Fibroblast of lung (primary cell): ENCODE measurements at regions not wholly inside any gene's neighbourhood (a gene's known extent, or its start where the extent isn't known, plus 50 kb on each side); places are given as distances from the start of the nearest gene placed in this dataset.

Experiments used
- DNase-seq, 2 donors: peaks; one replicate each; pipeline versions ENCODE4 v3.0.0 to v3.0.0-alpha.2; 2010; ENCODE audit warnings: low read depth in 2 of 2
- H2AFZ ChIP-seq: 2 replicates; pipeline ENCODE4 v1.5.1; 2012; ENCODE audit warnings: low read length, control low read depth, inconsistent platforms
- H3K27ac ChIP-seq: 2 replicates; pipeline ENCODE4 v1.5.1; 2011; ENCODE audit warnings: low read length, control low read depth; ENCODE audit not compliant: insufficient read depth
- H3K27me3 ChIP-seq: 2 replicates; pipeline ENCODE4 v1.5.1; 2011; ENCODE audit warnings: mild to moderate bottlenecking, low read length; ENCODE audit not compliant: control insufficient read depth, insufficient read depth
- H3K36me3 ChIP-seq: 2 replicates; pipeline ENCODE4 v1.5.1; 2011; ENCODE audit warnings: low read length; ENCODE audit not compliant: control insufficient read depth, insufficient read depth
- H3K4me1 ChIP-seq: 2 replicates; pipeline ENCODE4 v1.5.1; 2011; ENCODE audit warnings: low read length; ENCODE audit not compliant: control insufficient read depth, insufficient read depth; ENCODE audit errors: extremely low read depth
- H3K4me2 ChIP-seq: 2 replicates; pipeline ENCODE4 v1.5.1; 2011; ENCODE audit warnings: low read length, control low read depth; ENCODE audit not compliant: insufficient read depth; ENCODE audit errors: extremely low read depth
- H3K4me3 ChIP-seq, 4 experiments: fragments of 200-600 bp in 1 of 4; sonication (generic) in 1 of 4; replicated peaks in 1 of 4; 2 replicates each; pipeline ENCODE4 v1.5.1; 2011 to 2016; ENCODE audit warnings: low read length in 4 of 4, low read depth in 3 of 4, mild to moderate bottlenecking in 3 of 4, control low read depth in 2 of 4, inconsistent platforms in 1 of 4, mixed read lengths in 1 of 4; ENCODE audit not compliant: insufficient read depth in 1 of 4; ENCODE audit errors: control extremely low read depth in 1 of 4
- H3K79me2 ChIP-seq: 2 replicates; pipeline ENCODE4 v1.5.1; 2012; ENCODE audit warnings: mild to moderate bottlenecking, low read length, inconsistent platforms; ENCODE audit not compliant: control insufficient read depth, insufficient read depth
- H3K9ac ChIP-seq: 2 replicates; pipeline ENCODE4 v1.5.1; 2011; ENCODE audit warnings: mild to moderate bottlenecking, low read length, control low read depth; ENCODE audit not compliant: insufficient read depth
- H3K9me3 ChIP-seq: 2 replicates; pipeline ENCODE4 v1.5.1; 2012; ENCODE audit warnings: low read depth, low read length; ENCODE audit not compliant: control insufficient read depth, insufficient read depth
- H4K20me1 ChIP-seq: 2 replicates; pipeline ENCODE4 v1.5.1; 2011; ENCODE audit warnings: low read length; ENCODE audit not compliant: control insufficient read depth, insufficient read depth; ENCODE audit errors: extremely low read depth
- CTCF ChIP-seq, 2 donors: IDR thresholded peaks in 1 of 2; conservative IDR thresholded peaks in 1 of 2; 1 replicate in 1 of 2; 2 replicates in 1 of 2; pipeline ENCODE4 v1.5.1; 2011 to 2012; ENCODE audit warnings: low read length in 2 of 2, control low read depth in 1 of 2, inconsistent platforms in 1 of 2, low read depth in 1 of 2, mild to moderate bottlenecking in 1 of 2
- EZH2 ChIP-seq: IDR thresholded peaks from 2 replicates; pipeline ENCODE4 v1.5.1; 2012; ENCODE audit warnings: low read length, control low read depth, mild to moderate bottlenecking; ENCODE audit errors: missing control alignments

- H2AFZ ChIP-seq = no peak overlapping the region
- no peaks in the 10 kb centered on the region for H4K20me1 ChIP-seq
- TF ChIP-seq CTCF (conservative IDR thresholded peaks at IDR 0.05 in 1 of 2, IDR thresholded peaks at IDR 0.05 in 1 of 2; ENCODE audit: low read depth in 1 of 2, low read length in 2 of 2) (peak; percentile 39 to 50), EZH2 (no peak)
- H3K9ac ChIP-seq = no peak overlapping the region
- peak; percentile 27 to 43 for DNase-seq
- no peaks in the 10 kb centered on the region for H3K79me2 ChIP-seq
- no peak overlapping the region for H3K4me3 ChIP-seq
- H3K4me2 ChIP-seq = no peak overlapping the region
- H3K9me3 ChIP-seq = no peaks in the 10 kb centered on the region
- H3K4me1 ChIP-seq = no peaks in the 10 kb centered on the region
- H3K36me3 ChIP-seq = no peaks in the 10 kb centered on the region
- H3K27ac ChIP-seq = no peak overlapping the region
- H3K27me3 ChIP-seq = no peaks in the 10 kb centered on the region
Observed at GRCh38 chr2:35973132-35973736, 382.3 kb upstream of the CRIM1 start.

- no peaks in the 10 kb centered on the region for H3K79me2 ChIP-seq
- H3K27ac ChIP-seq = no peak overlapping the region
- no peak overlapping the region for H2AFZ ChIP-seq
- H3K9me3 ChIP-seq = no peaks in the 10 kb centered on the region
- H3K4me3 ChIP-seq = no peak overlapping the region
- DNase-seq = no peak
- no peaks in the 10 kb centered on the region for H3K4me1 ChIP-seq
- H3K9ac ChIP-seq = no peak overlapping the region
- H3K27me3 ChIP-seq = no peaks in the 10 kb centered on the region
- H3K4me2 ChIP-seq = no peak overlapping the region
- no peaks in the 10 kb centered on the region for H3K36me3 ChIP-seq
- TF ChIP-seq EZH2 (no peak), CTCF (conservative IDR thresholded peaks at IDR 0.05 in 1 of 2, IDR thresholded peaks at IDR 0.05 in 1 of 2; ENCODE audit: low read depth in 1 of 2, low read length in 2 of 2) (no peak)
- no peaks in the 10 kb centered on the region for H4K20me1 ChIP-seq
Observed at GRCh38 chr2:35963824-35964223, 391.8 kb upstream of the CRIM1 start.

GRCh38 chr2:35963357-35963756, 392.2 kb upstream of the CRIM1 start:
- Histone ChIP-seq H3K27me3 (no peaks in the 10 kb centered on the region), H3K27ac (no peak overlapping the region), H3K36me3 (no peaks in the 10 kb centered on the region), H3K9ac (no peak overlapping the region), H3K4me1 (no peaks in the 10 kb centered on the region), H3K4me2 (no peak overlapping the region), H4K20me1 (no peaks in the 10 kb centered on the region), H3K79me2 (no peaks in the 10 kb centered on the region), H3K4me3 (no peak overlapping the region), H2AFZ (no peak overlapping the region), H3K9me3 (no peaks in the 10 kb centered on the region)
- TF ChIP-seq EZH2 (no peak), CTCF (conservative IDR thresholded peaks at IDR 0.05 in 1 of 2, IDR thresholded peaks at IDR 0.05 in 1 of 2; ENCODE audit: low read depth in 1 of 2, low read length in 2 of 2) (no peak)
- no peak for DNase-seq
